HCT116 (cell line): ENCODE measurements at regions not wholly inside any gene's neighbourhood (a gene's known extent, or its start where the extent isn't known, plus 50 kb on each side); places are given as distances from the start of the nearest gene placed in this dataset.

ENCODE experiments used
- ATF3 ChIP-seq: IDR thresholded peaks from 2 replicates; pipeline ENCODE4 v1.6.1; 2012
- CTCF ChIP-seq, 3 experiments: fragments of 200-600 bp in 1 of 3; sonication (generic) in 1 of 3; IDR thresholded peaks in 2 of 3; conservative IDR thresholded peaks in 1 of 3; 2 replicates each; pipeline ENCODE4 v1.5.1; 2012 to 2017; ENCODE audit warnings: low read depth in 2 of 3, low read length in 2 of 3, antibody characterized with exemption in 1 of 3, borderline replicate concordance in 1 of 3, control low read depth in 1 of 3, mild to moderate bottlenecking in 1 of 3, mixed read lengths in 1 of 3, mixed run types in 1 of 3, moderate library complexity in 1 of 3; ENCODE audit not compliant: insufficient read depth in 1 of 3
- EZH2 ChIP-seq: fragments of 200-600 bp; sonication (generic); IDR thresholded peaks from 2 replicates; pipeline ENCODE4 v1.6.1; 2017; ENCODE audit warnings: antibody characterized with exemption, mixed run types
- POLR2A ChIP-seq: IDR thresholded peaks from 2 replicates; pipeline ENCODE4 v1.7.0; 2011; ENCODE audit warnings: borderline replicate concordance; ENCODE audit not compliant: insufficient read depth, insufficient read length; ENCODE audit errors: extremely low read depth
- POLR2AphosphoS5 ChIP-seq: IDR thresholded peaks from 2 replicates; pipeline ENCODE4 v1.6.1; 2011; ENCODE audit warnings: mild to moderate bottlenecking, low read depth, low read length, moderate library complexity
- REST ChIP-seq: IDR thresholded peaks from 2 replicates; pipeline ENCODE4 v1.6.1; 2012; ENCODE audit warnings: low read depth
- ZBTB33 ChIP-seq: IDR thresholded peaks from 2 replicates; pipeline ENCODE4 v1.6.1; 2011; ENCODE audit warnings: mild to moderate bottlenecking, low read length, moderate library complexity; ENCODE audit not compliant: insufficient replicate concordance; ENCODE audit errors: extremely low read depth

GRCh38 chr5:85663708-85664031, 954.1 kb upstream of the COX7C start:
- TF ChIP-seq REST (no peak), EZH2 (no peak), CTCF (IDR thresholded peaks at IDR 0.05 in 2 of 3, conservative IDR thresholded peaks at IDR 0.05 in 1 of 3; ENCODE audit: borderline replicate concordance in 1 of 3, insufficient read depth in 1 of 3, low read depth in 2 of 3, low read length in 2 of 3) (no peak), POLR2A (no peak), ZBTB33 (no peak), POLR2AphosphoS5 (no peak), ATF3 (no peak)
